Epithelial cell of esophagus (primary cell): ENCODE measurements at regions not wholly inside any gene's neighbourhood (a gene's known extent, or its start where the extent isn't known, plus 50 kb on each side); places are given as distances from the start of the nearest gene placed in this dataset.

Source experiments
- DNase-seq: peaks from one replicate; pipeline ENCODE4 v3.0.0; 2010; ENCODE audit warnings: low read depth
- H3K4me3 ChIP-seq: 2 replicates; pipeline ENCODE4 v1.5.1; 2011; ENCODE audit warnings: mild to moderate bottlenecking, low read length, control low read depth
- TF ChIP-seq, protein P1 (sequence below): IDR thresholded peaks from 2 replicates; pipeline ENCODE4 v1.5.1; 2011; ENCODE audit warnings: low read depth, mild to moderate bottlenecking, low read length, control low read depth, inconsistent platforms; ENCODE audit not compliant: insufficient read depth; ENCODE audit errors: missing control alignments

DNA sequence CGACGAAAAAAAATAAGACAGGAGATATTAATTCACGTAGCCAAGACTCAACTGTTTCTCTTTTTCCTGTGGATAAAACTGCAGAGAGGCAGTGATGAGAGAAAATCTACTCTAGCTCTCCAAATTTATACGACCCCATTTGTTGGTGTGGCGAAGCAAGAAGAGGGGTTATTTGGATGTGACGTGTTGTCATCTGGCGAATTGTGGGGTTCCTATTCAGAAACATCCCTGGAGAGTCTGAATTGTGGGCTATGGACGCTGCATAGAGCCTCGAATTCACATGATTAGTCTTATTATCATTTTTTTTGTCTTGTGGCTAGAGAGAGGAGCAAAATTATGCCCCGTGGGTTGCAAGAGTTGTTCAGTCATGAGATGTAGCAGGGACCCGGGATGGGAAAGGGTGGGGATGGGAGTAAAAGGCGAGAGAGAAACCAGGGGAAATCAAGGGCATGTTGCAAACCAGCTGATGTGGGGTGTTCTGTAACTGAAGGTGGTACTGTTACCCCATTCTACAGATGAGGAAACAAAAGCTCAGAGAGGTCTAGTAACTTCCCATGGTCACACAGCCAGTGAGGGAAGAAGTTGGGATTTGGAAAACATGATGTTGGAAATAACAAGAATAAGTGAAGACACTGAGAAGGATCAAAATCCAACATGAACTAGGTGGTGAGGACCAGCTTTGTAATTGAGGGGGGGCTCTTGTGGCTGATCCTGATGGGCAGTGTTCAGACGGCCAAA, 69.2 kb upstream of the SFMBT2 start:
- TF ChIP-seq, protein P1, sequence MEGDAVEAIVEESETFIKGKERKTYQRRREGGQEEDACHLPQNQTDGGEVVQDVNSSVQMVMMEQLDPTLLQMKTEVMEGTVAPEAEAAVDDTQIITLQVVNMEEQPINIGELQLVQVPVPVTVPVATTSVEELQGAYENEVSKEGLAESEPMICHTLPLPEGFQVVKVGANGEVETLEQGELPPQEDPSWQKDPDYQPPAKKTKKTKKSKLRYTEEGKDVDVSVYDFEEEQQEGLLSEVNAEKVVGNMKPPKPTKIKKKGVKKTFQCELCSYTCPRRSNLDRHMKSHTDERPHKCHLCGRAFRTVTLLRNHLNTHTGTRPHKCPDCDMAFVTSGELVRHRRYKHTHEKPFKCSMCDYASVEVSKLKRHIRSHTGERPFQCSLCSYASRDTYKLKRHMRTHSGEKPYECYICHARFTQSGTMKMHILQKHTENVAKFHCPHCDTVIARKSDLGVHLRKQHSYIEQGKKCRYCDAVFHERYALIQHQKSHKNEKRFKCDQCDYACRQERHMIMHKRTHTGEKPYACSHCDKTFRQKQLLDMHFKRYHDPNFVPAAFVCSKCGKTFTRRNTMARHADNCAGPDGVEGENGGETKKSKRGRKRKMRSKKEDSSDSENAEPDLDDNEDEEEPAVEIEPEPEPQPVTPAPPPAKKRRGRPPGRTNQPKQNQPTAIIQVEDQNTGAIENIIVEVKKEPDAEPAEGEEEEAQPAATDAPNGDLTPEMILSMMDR: no peak
- H3K4me3 ChIP-seq: no peak overlapping the region
- no peak for DNase-seq

DNA sequence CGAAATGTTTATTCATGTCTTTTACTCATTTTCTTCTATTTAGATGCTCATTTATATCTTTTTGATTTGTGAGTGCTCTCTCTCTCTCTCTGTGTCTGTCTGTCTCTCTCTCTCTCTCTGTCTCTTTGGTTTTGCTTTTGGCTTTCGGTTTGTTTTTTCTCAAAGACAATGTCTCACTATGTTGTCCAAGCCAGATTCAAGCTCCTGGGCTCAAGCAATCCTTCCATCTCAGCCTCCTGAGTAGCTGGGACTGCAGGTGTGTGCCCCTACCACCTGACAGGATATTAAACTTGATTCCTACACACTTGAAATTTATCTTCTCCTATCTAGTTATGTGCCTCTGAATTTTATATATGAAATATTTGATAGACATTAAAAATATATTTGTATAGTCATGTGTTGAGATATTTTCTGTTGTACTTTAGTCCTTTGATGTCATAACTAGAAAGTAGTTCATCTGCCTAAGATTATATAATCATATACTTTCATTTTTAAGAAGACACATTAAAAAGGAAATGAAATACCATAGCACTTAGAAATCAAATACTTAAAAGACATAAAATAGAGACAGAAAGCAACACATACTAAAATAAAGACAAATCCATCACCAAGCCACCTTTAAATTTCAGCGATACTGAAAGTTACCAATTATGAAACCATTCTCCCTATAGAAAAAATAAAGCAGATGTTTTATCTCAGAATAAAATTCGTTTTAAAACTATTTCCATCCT, 68.1 kb upstream of the SFMBT2 start:
- no peak overlapping the region for H3K4me3 ChIP-seq
- no peak for DNase-seq
- TF ChIP-seq, protein P1: no peak

- TF ChIP-seq, protein P1: no peak
- no peak overlapping the region for H3K4me3 ChIP-seq
- DNase-seq: no peak
These were observed 66.9 kb upstream of the SFMBT2 start for GRCh38 chr10:7477538-7478334.

- TF ChIP-seq, protein P1: no peak
These were observed 65.1 kb upstream of the SFMBT2 start for GRCh38 chr10:7475939-7476338.

GRCh38 chr10:7475046-7475911, 64.4 kb upstream of the SFMBT2 start:
- no peak overlapping the region for H3K4me3 ChIP-seq
- TF ChIP-seq, protein P1: no peak
- DNase-seq: no peak

More at GRCh38 chr10:7475939-7476338, 65.1 kb upstream of the SFMBT2 start:
- no peak for DNase-seq
- H3K4me3 ChIP-seq: no peak overlapping the region

GRCh38 chr10:7474388-7474787, 63.6 kb upstream of the SFMBT2 start:
- TF ChIP-seq, protein P1: no peak
- no peak overlapping the region for H3K4me3 ChIP-seq
- DNase-seq: no peak
